AG09309 (cell line): ENCODE measurements at regions not wholly inside any gene's neighbourhood (a gene's known extent, or its start where the extent isn't known, plus 50 kb on each side); places are given as distances from the start of the nearest gene placed in this dataset.

ENCODE experiments used
- DNase-seq: peaks from one replicate; pipeline ENCODE4 v3.0.0-alpha.2; 2010; ENCODE audit warnings: low read depth
- H3K4me3 ChIP-seq: 2 replicates; pipeline ENCODE4 v1.5.1; 2011; ENCODE audit warnings: mild to moderate bottlenecking, low read depth, low read length, moderate library complexity; ENCODE audit not compliant: control insufficient read depth
- TF ChIP-seq, protein P1 (sequence below): IDR thresholded peaks from 2 replicates; pipeline ENCODE4 v1.5.1; 2011; ENCODE audit warnings: mild to moderate bottlenecking, low read depth, low read length, inconsistent platforms; ENCODE audit not compliant: insufficient read depth, control insufficient read depth; ENCODE audit errors: missing control alignments

DNA sequence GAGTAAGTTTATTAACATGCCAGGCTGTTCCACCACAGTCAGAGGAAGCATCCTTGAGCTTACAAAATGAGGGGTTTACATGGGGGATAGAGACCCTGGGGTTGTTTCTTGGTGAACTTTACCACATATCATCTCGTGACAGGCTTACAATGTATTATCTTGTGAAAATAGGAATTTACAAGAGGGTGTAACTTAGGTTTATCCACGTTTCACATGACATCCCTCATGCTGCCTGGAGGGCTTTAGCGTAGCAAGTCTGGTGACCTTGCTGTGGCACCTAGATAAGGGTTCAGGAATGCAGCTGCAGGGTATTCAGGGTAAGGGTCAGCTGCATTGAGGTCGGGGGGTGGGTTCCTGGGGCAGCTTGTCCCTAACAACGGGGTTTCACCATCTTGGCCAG is 154.6 kb upstream of the ARG1 start:
- TF ChIP-seq, protein P1, sequence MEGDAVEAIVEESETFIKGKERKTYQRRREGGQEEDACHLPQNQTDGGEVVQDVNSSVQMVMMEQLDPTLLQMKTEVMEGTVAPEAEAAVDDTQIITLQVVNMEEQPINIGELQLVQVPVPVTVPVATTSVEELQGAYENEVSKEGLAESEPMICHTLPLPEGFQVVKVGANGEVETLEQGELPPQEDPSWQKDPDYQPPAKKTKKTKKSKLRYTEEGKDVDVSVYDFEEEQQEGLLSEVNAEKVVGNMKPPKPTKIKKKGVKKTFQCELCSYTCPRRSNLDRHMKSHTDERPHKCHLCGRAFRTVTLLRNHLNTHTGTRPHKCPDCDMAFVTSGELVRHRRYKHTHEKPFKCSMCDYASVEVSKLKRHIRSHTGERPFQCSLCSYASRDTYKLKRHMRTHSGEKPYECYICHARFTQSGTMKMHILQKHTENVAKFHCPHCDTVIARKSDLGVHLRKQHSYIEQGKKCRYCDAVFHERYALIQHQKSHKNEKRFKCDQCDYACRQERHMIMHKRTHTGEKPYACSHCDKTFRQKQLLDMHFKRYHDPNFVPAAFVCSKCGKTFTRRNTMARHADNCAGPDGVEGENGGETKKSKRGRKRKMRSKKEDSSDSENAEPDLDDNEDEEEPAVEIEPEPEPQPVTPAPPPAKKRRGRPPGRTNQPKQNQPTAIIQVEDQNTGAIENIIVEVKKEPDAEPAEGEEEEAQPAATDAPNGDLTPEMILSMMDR: no peak
- H3K4me3 ChIP-seq: no peak overlapping the region
- DNase-seq: no peak

DNA sequence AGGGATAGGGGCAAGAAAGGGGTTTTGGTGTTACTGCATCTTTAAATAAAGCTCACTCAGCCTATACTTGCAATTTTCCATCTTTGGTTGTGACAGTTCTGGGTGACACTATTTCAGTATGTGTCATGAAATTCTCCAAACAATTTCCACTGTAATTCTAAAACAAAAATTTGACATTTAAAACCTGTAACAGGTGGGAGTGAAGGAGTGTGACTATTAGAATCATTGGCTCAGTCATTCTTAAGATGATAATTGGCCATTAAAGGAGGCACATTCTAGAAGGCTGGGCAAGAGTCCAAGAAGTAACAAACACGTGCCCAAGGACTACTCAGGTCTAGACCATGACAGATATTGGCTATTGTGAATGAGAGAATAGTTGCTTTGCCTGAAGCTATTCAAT is 153.3 kb upstream of the ARG1 start:
- DNase-seq: no peak
- no peak overlapping the region for H3K4me3 ChIP-seq
- TF ChIP-seq, protein P1: no peak

DNA sequence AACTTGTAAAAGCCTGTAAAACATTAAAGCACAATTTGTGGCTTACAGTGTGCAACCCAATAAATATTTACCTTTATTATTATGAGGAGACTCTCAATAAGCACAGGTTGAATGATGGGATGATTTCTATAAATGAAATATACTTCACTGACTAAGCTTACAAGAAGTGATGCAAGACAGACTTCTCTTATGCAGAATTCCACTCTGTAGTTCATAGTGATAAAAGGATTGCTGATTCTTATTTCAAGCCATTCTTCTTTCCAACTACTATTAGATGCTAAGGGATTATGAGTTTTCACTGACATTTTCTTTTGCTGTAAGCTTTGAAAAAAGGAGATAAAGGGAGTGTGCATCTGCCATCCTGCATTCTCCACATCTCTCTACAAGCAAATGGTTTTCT is 149.0 kb upstream of the ARG1 start:
- TF ChIP-seq, protein P1: no peak
- no peak for DNase-seq
- H3K4me3 ChIP-seq: no peak overlapping the region

DNA sequence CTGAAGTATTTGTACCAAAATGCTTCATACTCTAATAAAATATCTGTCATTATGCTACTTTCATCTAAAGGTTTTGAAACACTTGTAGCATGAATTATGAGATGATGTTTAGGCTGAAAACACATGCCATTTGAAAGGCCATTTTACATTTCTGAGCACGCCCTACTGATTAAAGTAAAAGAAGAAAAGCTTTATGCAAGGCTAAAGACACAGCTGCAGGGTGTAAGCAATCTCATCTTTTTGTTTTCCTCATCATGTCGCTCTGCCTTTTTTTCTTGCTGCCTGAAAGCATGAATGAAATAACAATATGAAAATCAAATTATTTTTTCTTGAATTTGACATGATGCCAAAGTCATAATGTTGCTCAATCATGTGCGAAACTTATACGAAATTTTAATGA is 148.6 kb upstream of the ARG1 start:
- H3K4me3 ChIP-seq: no peak overlapping the region
- no peak for DNase-seq
- TF ChIP-seq, protein P1: no peak

DNA sequence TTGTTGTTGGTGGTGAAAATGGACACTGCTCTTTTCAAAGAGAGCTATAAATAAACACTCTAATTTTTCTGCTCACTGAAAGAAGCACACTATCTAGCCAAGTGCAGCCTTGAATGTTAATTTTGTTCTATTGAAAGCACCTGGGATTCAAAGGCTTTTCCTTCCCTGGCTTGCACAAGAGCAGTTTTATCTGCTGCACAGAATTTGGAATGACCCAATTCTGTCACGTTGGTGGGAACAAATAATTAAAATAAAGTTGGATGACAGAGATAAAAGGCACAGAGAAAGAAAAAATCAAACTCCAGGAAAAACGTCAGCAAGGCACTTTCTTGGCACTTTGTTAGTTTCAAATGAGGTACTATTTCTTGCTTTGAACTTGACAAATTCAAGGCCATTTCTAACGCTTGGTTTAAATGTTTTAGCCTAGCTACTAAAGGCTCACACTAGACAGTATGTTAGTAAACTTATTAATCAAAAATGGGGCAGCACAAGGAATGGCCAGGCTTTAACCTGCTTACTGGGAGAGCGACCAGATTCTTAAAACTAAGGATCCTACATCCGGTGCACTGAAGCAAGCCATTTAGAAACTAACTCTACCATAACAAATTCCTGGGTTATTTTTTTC is 145.5 kb upstream of the ARG1 start:
- TF ChIP-seq, protein P1: no peak
- H3K4me3 ChIP-seq: no peak overlapping the region
- no peak for DNase-seq

DNA sequence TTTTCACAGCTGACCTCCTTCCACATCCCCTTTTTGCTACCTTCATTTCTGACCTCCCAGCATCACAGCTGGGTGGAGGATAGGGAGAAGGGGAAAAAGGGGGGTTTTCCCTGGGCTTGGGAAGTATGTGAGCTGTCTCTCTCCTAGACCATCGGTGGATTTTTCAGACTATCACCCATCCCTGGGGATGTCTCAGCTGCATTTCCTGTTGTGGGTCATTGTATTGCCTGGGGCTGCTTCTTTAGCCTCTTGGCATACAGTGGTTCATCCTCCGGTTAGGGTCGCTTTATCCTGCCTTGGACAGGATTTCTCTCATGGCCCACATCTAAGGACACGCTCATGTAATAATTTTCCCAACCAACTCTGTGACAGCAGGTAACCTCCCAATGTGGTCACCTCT is 142.5 kb upstream of the ARG1 start:
- TF ChIP-seq, protein P1: no peak
- H3K4me3 ChIP-seq: no peak overlapping the region
- no peak for DNase-seq

DNA sequence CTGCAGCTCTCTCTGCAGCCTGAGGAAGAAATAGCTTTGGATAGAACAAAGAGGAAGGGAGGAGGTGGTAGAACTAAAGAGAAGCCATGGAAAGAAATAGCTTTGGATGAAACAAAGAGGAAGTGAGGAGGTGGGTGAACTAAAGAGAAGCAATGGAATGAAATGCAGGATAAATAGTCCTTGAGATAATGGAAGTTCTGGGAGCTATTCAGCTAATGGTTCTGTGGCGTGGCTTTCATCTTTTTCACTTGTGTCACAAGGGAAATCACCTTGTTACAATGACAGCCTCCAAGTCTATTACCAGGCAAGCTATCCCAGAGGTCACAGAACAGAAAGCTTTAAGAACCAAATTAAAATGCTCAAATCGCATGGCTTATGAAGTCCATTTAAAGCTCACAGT is 141.3 kb upstream of the ARG1 start:
- no peak for DNase-seq
- TF ChIP-seq, protein P1: no peak
- H3K4me3 ChIP-seq: no peak overlapping the region
